ENCODE measurements at regions not wholly inside any gene's neighbourhood (a gene's known extent, or its start where the extent isn't known, plus 50 kb on each side); places are given as distances from the start of the nearest gene placed in this dataset.

GRCh38 chr3:31247063-31247447, 285.7 kb upstream of the STT3B start:
- H3K9me3 Mint-ChIP-seq (ENCODE audit: unreplicated experiment) = no peaks in the 10 kb centered on the region
- no peaks in the 10 kb centered on the region for H3K36me3 Mint-ChIP-seq (ENCODE audit: unreplicated experiment)
- no peaks in the 10 kb centered on the region for H3K4me1 Mint-ChIP-seq (ENCODE audit: unreplicated experiment)
- no peak for DNase-seq (ENCODE audit: extremely low spot score, unreplicated experiment)
- TF ChIP-seq CTCF (IDR thresholded peaks at IDR 0.05) = no peak
- H3K27me3 Mint-ChIP-seq (ENCODE audit: unreplicated experiment) = peaks cover 6% of the 10 kb centered on the region
- H3K4me3 Mint-ChIP-seq (ENCODE audit: unreplicated experiment) = no peak overlapping the region
- H3K27ac Mint-ChIP-seq (ENCODE audit: unreplicated experiment) = no peak overlapping the region

DNA sequence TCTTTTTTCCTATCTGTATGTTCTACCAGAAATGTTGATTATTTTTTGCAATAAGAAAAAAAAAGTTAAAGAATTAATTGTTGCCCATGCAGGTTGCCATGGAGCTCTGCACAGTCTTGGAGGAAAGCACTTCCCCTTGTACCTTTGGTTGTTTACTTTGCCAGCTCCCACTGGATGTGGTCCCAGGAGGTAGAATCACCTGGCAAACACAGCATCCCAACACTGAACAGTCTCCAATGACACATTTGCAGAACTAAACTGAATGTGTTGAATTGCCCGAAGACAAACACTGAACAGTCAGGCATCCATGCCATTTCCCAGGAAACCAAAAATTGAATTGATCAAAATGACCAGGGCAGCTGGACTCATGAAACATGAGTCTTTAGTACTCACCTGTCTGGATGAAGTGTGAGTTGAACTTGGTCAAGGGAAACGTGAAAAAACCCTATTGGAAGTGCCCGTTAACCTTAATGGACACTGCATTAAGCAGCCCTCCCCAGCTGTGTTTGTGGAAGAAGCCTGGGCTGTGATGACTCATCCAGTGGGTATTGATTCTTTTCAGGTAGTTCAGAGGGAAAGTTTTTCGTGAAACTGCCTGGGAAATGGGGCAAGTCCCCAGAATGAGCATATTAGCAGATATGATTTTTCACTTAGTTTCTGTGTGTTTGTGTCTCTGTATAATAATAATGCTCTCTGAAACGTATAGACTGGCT, 284.7 kb upstream of the STT3B start:
- no peak for DNase-seq (ENCODE audit: extremely low spot score, unreplicated experiment)
- Mint-ChIP-seq H3K9me3 (ENCODE audit: unreplicated experiment) (no peaks in the 10 kb centered on the region), H3K27ac (ENCODE audit: unreplicated experiment) (no peak overlapping the region), H3K4me3 (ENCODE audit: unreplicated experiment) (no peak overlapping the region), H3K4me1 (ENCODE audit: unreplicated experiment) (no peaks in the 10 kb centered on the region), H3K27me3 (ENCODE audit: unreplicated experiment) (peaks cover 6% of the 10 kb centered on the region), H3K36me3 (ENCODE audit: unreplicated experiment) (no peaks in the 10 kb centered on the region)
- TF ChIP-seq CTCF (IDR thresholded peaks at IDR 0.05) = no peak

GRCh38 chr3:31248563-31248992, 284.1 kb upstream of the STT3B start:
- H3K36me3 Mint-ChIP-seq (ENCODE audit: unreplicated experiment) = no peaks in the 10 kb centered on the region

DNA sequence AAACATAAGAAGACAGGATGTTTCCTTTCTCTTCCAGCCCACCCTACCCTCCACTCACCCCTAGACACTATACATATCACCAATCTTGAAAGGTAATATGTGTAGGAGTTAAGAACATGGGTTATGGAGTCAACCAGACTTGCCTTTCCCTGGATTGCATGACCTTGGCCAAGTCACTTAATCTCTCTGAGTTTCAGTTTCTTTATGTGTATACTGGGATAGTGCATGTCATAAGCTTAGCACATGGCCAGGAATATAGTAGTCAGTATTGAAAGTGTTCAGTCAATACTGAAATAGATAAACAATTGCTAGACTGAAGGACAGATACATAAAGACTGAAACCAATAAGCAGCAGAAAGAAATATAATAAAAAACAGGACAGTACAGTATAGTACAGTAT, 283.2 kb upstream of the STT3B start:
- no peaks in the 10 kb centered on the region for H3K36me3 Mint-ChIP-seq (ENCODE audit: unreplicated experiment)
- no peak overlapping the region for H3K27ac Mint-ChIP-seq (ENCODE audit: unreplicated experiment)
- peaks cover 6% of the 10 kb centered on the region for H3K27me3 Mint-ChIP-seq (ENCODE audit: unreplicated experiment)

More at GRCh38 chr3:31248563-31248992, 284.1 kb upstream of the STT3B start:
- DNase-seq (ENCODE audit: extremely low spot score, unreplicated experiment) = no peak
- H3K27ac Mint-ChIP-seq (ENCODE audit: unreplicated experiment) = no peak overlapping the region
- H3K27me3 Mint-ChIP-seq (ENCODE audit: unreplicated experiment) = peaks cover 6% of the 10 kb centered on the region
- no peaks in the 10 kb centered on the region for H3K9me3 Mint-ChIP-seq (ENCODE audit: unreplicated experiment)
- no peak for TF ChIP-seq CTCF (IDR thresholded peaks at IDR 0.05)
- H3K4me3 Mint-ChIP-seq (ENCODE audit: unreplicated experiment) = no peak overlapping the region
- no peaks in the 10 kb centered on the region for H3K4me1 Mint-ChIP-seq (ENCODE audit: unreplicated experiment)

More for the DNA sequence above, 283.2 kb upstream of the STT3B start:
- DNase-seq (ENCODE audit: extremely low spot score, unreplicated experiment) = no peak
- Mint-ChIP-seq H3K4me1 (ENCODE audit: unreplicated experiment) (no peaks in the 10 kb centered on the region), H3K4me3 (ENCODE audit: unreplicated experiment) (no peak overlapping the region), H3K9me3 (ENCODE audit: unreplicated experiment) (no peaks in the 10 kb centered on the region)
- TF ChIP-seq CTCF (IDR thresholded peaks at IDR 0.05) = no peak

Data from osteocyte (in vitro differentiated cells).